NK-92 treated with Interleukin-12 subunit alpha and Interleukin-12 subunit beta, amount 100 ng/mL, for 24 hours (cell line): ENCODE measurements at regions not wholly inside any gene's neighbourhood (a gene's known extent, or its start where the extent isn't known, plus 50 kb on each side); places are given as distances from the start of the nearest gene placed in this dataset.

Source experiments
- DNase-seq: peaks from one replicate; lab custom pipeline; 2025; lab: John Stamatoyannopoulos, UW

- no peak for DNase-seq
These were observed 132.3 kb upstream of the CRY1 start for GRCh38 chr12:107225635-107226034.

GRCh38 chr12:107226126-107226525 is 132.8 kb upstream of the CRY1 start:
- DNase-seq = no peak

DNA sequence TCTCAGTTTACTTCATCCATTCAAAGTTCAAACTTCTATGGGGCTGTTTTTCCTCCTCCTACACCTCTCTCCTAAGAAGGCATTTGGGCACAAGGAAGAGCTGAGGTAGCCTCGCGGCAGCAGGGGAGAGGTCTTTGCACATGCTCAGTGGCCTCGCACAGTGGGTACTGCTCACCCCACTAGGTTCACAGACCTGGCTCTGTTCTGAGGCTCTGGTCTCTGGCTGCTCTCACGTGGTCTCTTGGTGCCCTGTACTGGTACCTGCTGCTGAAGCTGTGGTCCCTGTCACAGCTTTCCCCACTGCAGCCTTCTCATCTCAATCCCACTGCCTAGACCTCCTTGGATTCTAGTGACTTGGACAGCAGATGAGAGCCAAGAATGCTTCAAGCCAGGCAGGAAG is 134.7 kb upstream of the CRY1 start:
- no peak for DNase-seq

GRCh38 chr12:107229827-107230226 is 136.5 kb upstream of the CRY1 start:
- no peak for DNase-seq

GRCh38 chr12:107231303-107231702 is 138.0 kb upstream of the CRY1 start:
- no peak for DNase-seq

GRCh38 chr12:107233551-107233950 is 140.2 kb upstream of the CRY1 start:
- no peak for DNase-seq

DNA sequence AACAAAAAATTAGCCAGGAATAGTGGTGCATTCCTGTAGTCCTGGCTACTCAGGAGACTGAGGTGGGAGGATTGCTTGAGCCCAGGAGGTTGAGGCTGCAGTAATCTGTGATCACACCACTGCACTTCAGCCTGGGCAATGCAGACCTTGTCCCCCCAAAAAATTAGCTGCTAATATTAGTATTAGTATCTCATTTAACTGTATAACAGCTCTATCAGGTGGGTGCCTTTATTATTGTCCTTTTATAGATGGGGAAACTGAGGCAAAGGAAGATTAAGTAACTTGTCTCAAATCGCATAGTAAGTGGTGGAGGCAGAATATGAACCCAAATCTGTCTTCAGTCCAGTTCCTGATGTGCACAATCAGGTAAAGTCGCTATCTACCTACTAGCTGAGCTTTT is 142.3 kb upstream of the CRY1 start:
- no peak for DNase-seq

- DNase-seq = no peak
These were observed 143.6 kb upstream of the CRY1 start for GRCh38 chr12:107236824-107237511.

DNA sequence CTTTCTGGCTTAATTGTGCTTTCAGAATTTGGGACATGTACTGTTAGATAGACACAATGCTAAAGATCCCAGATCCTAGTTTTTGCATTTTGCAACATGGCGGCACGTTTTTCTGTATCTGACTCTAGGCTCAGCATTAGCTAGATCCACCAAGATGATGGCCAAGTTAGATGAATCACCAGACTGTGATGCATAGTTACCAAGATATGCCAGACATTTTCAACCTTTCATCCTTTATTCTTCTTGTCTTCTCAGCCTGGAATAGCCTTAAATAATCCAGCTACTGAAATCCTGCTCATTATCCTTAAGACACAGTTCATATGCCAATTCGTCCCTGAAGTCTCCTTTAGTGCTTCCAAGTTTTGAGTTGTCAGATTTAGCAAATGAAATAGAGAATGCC is 144.9 kb upstream of the CRY1 start:
- no peak for DNase-seq

DNA sequence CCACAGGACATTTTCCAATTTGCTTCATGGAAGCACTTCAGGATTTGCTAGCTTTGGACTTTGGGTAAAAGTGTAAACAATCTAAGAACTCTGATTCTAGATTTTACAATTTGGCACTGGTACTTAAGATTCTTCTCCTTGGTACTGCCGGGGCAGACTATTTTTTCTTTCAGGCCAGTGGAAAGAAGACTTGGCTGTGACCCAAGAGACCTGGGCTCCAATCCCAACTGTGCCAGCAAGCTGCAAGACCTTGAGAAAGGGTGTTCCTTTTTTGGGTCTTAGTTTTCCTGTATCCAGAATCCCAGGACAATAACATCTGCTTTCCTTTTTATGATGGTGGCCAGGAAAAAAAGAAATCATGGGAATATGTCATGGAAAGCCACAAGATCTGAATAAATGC is 148.1 kb upstream of the CRY1 start:
- no peak for DNase-seq

DNA sequence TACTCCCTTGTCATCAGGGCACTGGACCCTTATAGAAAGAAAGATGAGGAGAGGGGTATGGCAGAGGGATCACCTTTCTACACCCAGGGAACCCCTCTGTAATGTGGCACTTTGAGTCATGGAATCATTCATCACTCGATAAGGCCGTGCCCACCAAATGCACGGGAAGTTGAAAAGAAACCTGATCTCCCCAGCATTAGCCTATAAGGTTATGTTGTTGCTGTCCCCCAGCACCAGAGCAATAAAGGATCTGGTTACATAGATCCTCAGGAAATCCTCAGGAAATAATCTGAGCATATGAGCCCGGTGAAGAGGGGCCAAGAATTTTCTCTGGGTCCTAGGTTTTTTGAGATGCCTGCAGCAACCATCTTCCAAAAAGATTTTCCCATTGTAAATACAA is 148.8 kb upstream of the CRY1 start:
- no peak for DNase-seq

- DNase-seq = no peak
These were observed 150.0 kb upstream of the CRY1 start for GRCh38 chr12:107243341-107243740.

- DNase-seq = no peak
These were observed 151.2 kb upstream of the CRY1 start for GRCh38 chr12:107244584-107244983.

DNA sequence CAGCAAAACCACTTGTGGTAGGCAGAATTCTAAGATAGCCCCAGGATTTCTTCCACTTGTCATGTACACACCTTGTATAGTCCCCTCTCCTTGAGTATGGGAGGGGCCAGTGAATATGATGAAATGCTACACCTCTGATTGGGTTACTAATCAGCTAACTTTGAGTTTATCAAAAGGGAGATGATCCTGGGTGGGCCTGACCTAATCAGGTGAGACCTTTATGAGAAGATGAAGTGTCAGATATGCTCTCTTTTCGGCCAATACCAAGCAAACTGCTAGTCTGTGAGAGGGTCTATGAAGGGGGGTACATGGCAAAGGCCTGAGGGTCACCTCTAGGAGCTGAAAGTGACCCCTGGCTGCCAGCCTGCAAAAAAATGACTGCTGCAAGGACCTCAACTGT is 154.3 kb upstream of the CRY1 start:
- no peak for DNase-seq

GRCh38 chr12:107248187-107248586 is 154.8 kb upstream of the CRY1 start:
- DNase-seq = no peak

DNA sequence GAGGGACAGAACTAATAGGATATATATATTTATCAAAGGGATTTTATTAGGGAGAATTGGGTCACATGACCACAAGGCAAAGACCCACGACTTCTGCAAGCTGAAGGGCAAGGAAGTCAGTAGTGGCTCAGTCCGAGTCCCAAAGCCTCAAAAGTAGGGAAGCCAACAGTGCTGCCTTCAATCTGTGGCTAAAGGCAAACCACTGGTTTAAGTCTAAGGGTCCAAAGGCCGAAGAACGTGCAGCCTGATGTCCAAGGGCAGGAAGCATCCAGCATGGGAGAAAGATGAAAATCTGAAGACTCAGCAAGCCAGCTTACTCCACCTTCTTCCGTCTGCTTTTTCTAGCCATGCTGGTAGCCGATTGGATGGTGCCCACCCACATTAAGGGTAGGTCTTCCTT is 157.9 kb upstream of the CRY1 start:
- DNase-seq = no peak

DNA sequence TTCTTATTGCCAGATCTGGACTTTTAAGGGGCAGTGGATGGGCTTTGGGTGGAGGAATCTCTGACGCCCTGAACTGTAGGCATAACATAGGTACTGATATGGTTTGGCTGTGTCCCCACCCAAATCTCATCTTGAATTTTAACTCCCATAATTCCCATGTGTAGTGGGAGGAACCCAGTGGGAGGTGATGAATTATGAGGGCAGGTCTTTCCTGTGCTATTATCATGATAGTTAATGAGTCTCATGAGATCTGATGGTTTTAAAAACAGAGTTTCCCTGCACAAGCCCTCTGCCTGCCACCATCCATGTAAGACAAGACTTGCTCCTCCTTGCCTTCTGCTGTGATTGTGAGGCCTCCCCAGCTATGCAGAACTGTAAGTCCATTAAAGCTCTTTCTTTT is 160.0 kb upstream of the CRY1 start:
- no peak for DNase-seq

GRCh38 chr12:107254258-107254856 is 161.0 kb upstream of the CRY1 start:
- no peak for DNase-seq

- no peak for DNase-seq
These were observed 165.4 kb upstream of the CRY1 start for GRCh38 chr12:107258780-107259179.

- DNase-seq = no peak
These were observed 170.6 kb upstream of the CRY1 start for GRCh38 chr12:107263980-107264379.

DNA sequence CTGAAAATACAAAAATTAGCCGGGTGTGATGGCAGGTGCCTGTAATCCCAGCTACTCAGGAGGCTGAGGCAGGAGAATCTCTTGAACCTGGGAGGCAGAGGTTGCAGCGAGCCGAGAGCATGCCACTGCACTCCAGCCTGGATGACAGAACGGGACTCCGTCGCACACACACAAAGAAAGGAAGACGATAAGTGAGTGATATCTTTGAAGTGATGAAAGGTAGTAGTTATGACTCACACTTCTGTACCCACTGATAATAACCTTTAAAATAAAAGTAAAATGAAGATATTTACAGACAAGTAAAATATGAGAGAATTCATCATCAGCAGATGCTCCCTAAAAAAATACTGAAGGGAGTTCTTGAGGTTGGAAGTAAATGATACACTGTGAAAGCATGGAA is 171.3 kb upstream of the CRY1 start:
- DNase-seq = no peak

DNA sequence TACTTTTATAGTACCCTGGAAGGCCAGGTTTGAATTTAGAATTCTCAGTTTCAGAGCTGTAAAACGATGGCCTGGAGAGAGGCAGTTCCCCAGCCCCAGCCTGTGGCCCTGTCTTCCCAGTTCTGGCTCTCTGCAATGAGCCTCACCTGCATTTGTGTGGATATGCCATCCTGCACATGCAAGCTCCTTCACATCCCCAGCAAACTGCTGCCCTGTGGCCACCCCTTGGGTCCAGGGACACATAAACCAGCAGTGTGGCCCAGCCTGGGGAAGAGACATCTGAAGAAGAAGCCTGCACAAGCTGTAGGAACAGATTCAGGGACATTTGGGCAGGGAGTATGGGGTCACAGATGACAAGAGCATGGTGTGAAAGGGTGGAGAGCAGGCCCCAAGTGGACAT is 174.3 kb upstream of the CRY1 start:
- DNase-seq = no peak

DNA sequence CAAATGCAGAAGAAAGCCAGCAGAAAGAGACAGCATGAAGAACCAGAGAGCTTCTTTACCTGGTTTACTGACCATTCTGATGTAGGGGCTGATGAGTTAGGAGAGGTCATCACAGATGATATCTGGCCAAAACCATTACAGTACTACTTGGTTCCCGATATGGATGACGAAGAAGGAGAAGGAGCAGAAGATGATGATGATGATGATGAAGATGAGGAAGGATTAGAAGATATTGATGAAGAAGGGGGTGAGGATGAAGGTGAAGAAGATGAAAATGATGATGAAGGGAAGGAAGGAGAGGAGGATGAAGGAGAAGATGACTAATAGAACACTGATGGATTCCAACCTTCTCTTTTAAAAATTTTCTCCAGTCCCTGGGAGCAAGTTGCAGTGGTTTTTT is 178.2 kb upstream of the CRY1 start:
- DNase-seq = no peak

- no peak for DNase-seq
These were observed 182.2 kb upstream of the CRY1 start for GRCh38 chr12:107275530-107275929.
